Neural progenitor cell (in vitro differentiated cells): ENCODE measurements at regions not wholly inside any gene's neighbourhood (a gene's known extent, or its start where the extent isn't known, plus 50 kb on each side); places are given as distances from the start of the nearest gene placed in this dataset.
"Not testable (repeated sequence)": the region's sequence is repeated elsewhere in the genome, so short reads cannot be mapped to it uniquely, and the experiment has no call there.

Experiments used
- EZH2 ChIP-seq: fragments of 200-600 bp; sonication (generic); IDR thresholded peaks from 2 replicates; pipeline ENCODE4 v1.6.1; 2017; ENCODE audit warnings: antibody characterized with exemption, mild to moderate bottlenecking, moderate library complexity
- TF ChIP-seq, protein P1 (sequence below): fragments of 200-600 bp; sonication (generic); IDR thresholded peaks from 2 replicates; pipeline ENCODE4 v1.5.1; 2017; ENCODE audit warnings: antibody characterized with exemption, mild to moderate bottlenecking

GRCh38 chr5:104079861-104080645, 517.5 kb upstream of the NUDT12 start:
- TF ChIP-seq, protein P1, sequence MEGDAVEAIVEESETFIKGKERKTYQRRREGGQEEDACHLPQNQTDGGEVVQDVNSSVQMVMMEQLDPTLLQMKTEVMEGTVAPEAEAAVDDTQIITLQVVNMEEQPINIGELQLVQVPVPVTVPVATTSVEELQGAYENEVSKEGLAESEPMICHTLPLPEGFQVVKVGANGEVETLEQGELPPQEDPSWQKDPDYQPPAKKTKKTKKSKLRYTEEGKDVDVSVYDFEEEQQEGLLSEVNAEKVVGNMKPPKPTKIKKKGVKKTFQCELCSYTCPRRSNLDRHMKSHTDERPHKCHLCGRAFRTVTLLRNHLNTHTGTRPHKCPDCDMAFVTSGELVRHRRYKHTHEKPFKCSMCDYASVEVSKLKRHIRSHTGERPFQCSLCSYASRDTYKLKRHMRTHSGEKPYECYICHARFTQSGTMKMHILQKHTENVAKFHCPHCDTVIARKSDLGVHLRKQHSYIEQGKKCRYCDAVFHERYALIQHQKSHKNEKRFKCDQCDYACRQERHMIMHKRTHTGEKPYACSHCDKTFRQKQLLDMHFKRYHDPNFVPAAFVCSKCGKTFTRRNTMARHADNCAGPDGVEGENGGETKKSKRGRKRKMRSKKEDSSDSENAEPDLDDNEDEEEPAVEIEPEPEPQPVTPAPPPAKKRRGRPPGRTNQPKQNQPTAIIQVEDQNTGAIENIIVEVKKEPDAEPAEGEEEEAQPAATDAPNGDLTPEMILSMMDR, result not testable (repeated sequence)
- not testable (repeated sequence) for TF ChIP-seq EZH2
